Mammary epithelial cell (primary cell): ENCODE measurements at regions not wholly inside any gene's neighbourhood (a gene's known extent, or its start where the extent isn't known, plus 50 kb on each side); places are given as distances from the start of the nearest gene placed in this dataset.

ENCODE experiments used
- CTCF ChIP-seq, 2 donors: IDR thresholded peaks in 1 of 2; conservative IDR thresholded peaks in 1 of 2; 2 replicates each; pipeline ENCODE4 v1.5.1; 2011 to 2012; ENCODE audit warnings: inconsistent platforms in 2 of 2, low read length in 2 of 2, mild to moderate bottlenecking in 2 of 2, control low read depth in 1 of 2, low read depth in 1 of 2; ENCODE audit not compliant: insufficient read depth in 1 of 2; ENCODE audit errors: extremely low read depth in 1 of 2
- EZH2 ChIP-seq: IDR thresholded peaks from 2 replicates; pipeline ENCODE4 v1.6.1; 2012; ENCODE audit warnings: low read length, inconsistent platforms, borderline replicate concordance

- no peak for TF ChIP-seq EZH2
- TF ChIP-seq CTCF (conservative IDR thresholded peaks at IDR 0.05 in 1 of 2, IDR thresholded peaks at IDR 0.05 in 1 of 2; ENCODE audit: extremely low read depth in 1 of 2, insufficient read depth in 1 of 2, low read depth in 1 of 2, low read length in 2 of 2), result no peak
These were observed 63.5 kb upstream of the C14orf180 start for GRCh38 chr14:104515811-104516780.
